ENCODE measurements at regions not wholly inside any gene's neighbourhood (a gene's known extent, or its start where the extent isn't known, plus 50 kb on each side); places are given as distances from the start of the nearest gene placed in this dataset.

- no peak for TF ChIP-seq CTCF (IDR thresholded peaks at IDR 0.05)
- TF ChIP-seq POLR2AphosphoS5 (IDR thresholded peaks at IDR 0.05): no peak
Measured at GRCh38 chr5:125286271-125286670, 539.8 kb upstream of the ZNF608 start.

Data from suprapubic skin (tissue), 3 donors.